ENCODE measurements at regions not wholly inside any gene's neighbourhood (a gene's known extent, or its start where the extent isn't known, plus 50 kb on each side); places are given as distances from the start of the nearest gene placed in this dataset.

DNA sequence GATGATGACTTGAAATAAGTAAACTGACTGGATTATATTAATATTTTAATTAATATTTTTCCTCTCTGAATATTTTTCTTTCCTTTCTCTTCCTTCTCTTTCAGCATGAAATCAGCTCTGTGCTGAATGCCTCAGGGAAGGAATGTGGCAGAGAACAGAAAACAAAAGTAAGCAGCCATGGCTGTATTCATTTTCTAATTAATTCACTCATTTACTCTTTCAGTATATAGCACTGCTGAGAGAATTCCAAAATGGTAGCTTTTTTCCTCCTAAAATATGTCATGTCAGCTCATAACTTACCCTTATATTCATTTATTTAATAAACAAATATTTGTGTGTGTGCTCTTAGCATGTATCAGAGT, 522.5 kb downstream of the PTPRC start:
- no peak for TF ChIP-seq CTCF (IDR thresholded peaks at IDR 0.05; ENCODE audit: poor library complexity, severe bottlenecking)
- no peak for TF ChIP-seq POLR2AphosphoS5 (IDR thresholded peaks at IDR 0.05)

Measured in neural cell (in vitro differentiated cells).